GM20000 (cell line): ENCODE measurements at regions not wholly inside any gene's neighbourhood (a gene's known extent, or its start where the extent isn't known, plus 50 kb on each side); places are given as distances from the start of the nearest gene placed in this dataset.
"Not testable (repeated sequence)": the region's sequence is repeated elsewhere in the genome, so short reads cannot be mapped to it uniquely, and the experiment has no call there.

ENCODE experiments used
- DNase-seq: peaks from one replicate; pipeline ENCODE4 v3.0.0; 2012; ENCODE audit warnings: low spot score
- CTCF ChIP-seq: IDR thresholded peaks from 2 replicates; pipeline ENCODE4 v1.5.1; 2012; ENCODE audit warnings: mild to moderate bottlenecking, control low read depth; ENCODE audit errors: extremely low read depth, missing control alignments

GRCh38 chrX:771536-771935, 140.9 kb downstream of the SHOX start:
- TF ChIP-seq CTCF = no peak

GRCh38 chrX:769796-770195, 139.2 kb downstream of the SHOX start:
- no peak for DNase-seq
- no peak for TF ChIP-seq CTCF

More at GRCh38 chrX:771536-771935, 140.9 kb downstream of the SHOX start:
- no peak for DNase-seq

GRCh38 chrX:768596-768995, 138.0 kb downstream of the SHOX start:
- DNase-seq = no peak
- no peak for TF ChIP-seq CTCF

- DNase-seq = no peak
- no peak for TF ChIP-seq CTCF
Measured at GRCh38 chrX:758917-759316, 128.3 kb downstream of the SHOX start.

GRCh38 chrX:750812-751211, 120.2 kb downstream of the SHOX start:
- no peak for TF ChIP-seq CTCF
- DNase-seq = no peak

GRCh38 chrX:750263-750662, 119.7 kb downstream of the SHOX start:
- no peak for DNase-seq
- no peak for TF ChIP-seq CTCF

GRCh38 chrX:747176-747575, 116.6 kb downstream of the SHOX start:
- no peak for TF ChIP-seq CTCF
- no peak for DNase-seq

- TF ChIP-seq CTCF = no peak
- DNase-seq = no peak
Measured at GRCh38 chrX:739611-740010, 109.0 kb downstream of the SHOX start.

- DNase-seq = not testable (repeated sequence)
Measured at GRCh38 chrX:737021-737420, 106.4 kb downstream of the SHOX start.
